SK-N-SH (cell line): ENCODE measurements at regions not wholly inside any gene's neighbourhood (a gene's known extent, or its start where the extent isn't known, plus 50 kb on each side); places are given as distances from the start of the nearest gene placed in this dataset.
"Not testable (repeated sequence)": the region's sequence is repeated elsewhere in the genome, so short reads cannot be mapped to it uniquely, and the experiment has no call there.

Experiments used
- FOSL2 ChIP-seq: IDR thresholded peaks from 2 replicates; pipeline ENCODE4 v1.4.0; 2012; ENCODE audit warnings: low read depth, mild to moderate bottlenecking, moderate library complexity, borderline replicate concordance
- RFX5 ChIP-seq: IDR thresholded peaks from 2 replicates; pipeline ENCODE4 v1.6.1; 2012; ENCODE audit warnings: mild to moderate bottlenecking, improper control_type of control experiment, low read length
- SMC3 ChIP-seq: IDR thresholded peaks from 2 replicates; pipeline ENCODE4 v1.6.1; 2012; ENCODE audit warnings: low read depth, low read length, improper control_type of control experiment

GRCh38 chr5:7265776-7266175 lies 130.2 kb upstream of the ADCY2 start:
- TF ChIP-seq SMC3, FOSL2, RFX5: not testable (repeated sequence)
